Stimulated activated CD4-positive, alpha-beta T cell treated with anti-CD3 and anti-CD28 coated beads, Interleukin-2, amount 100 ng/mL, for 4 hours (primary cell): ENCODE measurements at regions not wholly inside any gene's neighbourhood (a gene's known extent, or its start where the extent isn't known, plus 50 kb on each side); places are given as distances from the start of the nearest gene placed in this dataset.

Source experiments
- DNase-seq: peaks from one replicate; pipeline ENCODE4 v3.0.0-alpha.2; 2020; ENCODE audit warnings: low read depth

GRCh38 chr7:156156734-156157408 is 344.6 kb upstream of the SHH start:
- DNase-seq, result no peak

- no peak for DNase-seq
These were observed 343.9 kb upstream of the SHH start for GRCh38 chr7:156155988-156156733.

GRCh38 chr7:156153590-156153989 is 341.3 kb upstream of the SHH start:
- DNase-seq, result no peak

GRCh38 chr7:156152390-156152789 is 340.1 kb upstream of the SHH start:
- no peak for DNase-seq

GRCh38 chr7:156151658-156152057 is 339.4 kb upstream of the SHH start:
- no peak for DNase-seq

- DNase-seq, result no peak
These were observed 338.8 kb upstream of the SHH start for GRCh38 chr7:156151078-156151477.

- DNase-seq, result no peak
These were observed 336.7 kb upstream of the SHH start for GRCh38 chr7:156148995-156149394.

- DNase-seq, result no peak
These were observed 336.3 kb upstream of the SHH start for GRCh38 chr7:156148547-156148946.

- no peak for DNase-seq
These were observed 335.7 kb upstream of the SHH start for GRCh38 chr7:156147756-156148504.

GRCh38 chr7:156147104-156147503 is 334.8 kb upstream of the SHH start:
- no peak for DNase-seq

- DNase-seq, result no peak
These were observed 333.7 kb upstream of the SHH start for GRCh38 chr7:156145996-156146395.

- no peak for DNase-seq
These were observed 332.9 kb upstream of the SHH start for GRCh38 chr7:156145184-156145583.

- no peak for DNase-seq
These were observed 331.4 kb upstream of the SHH start for GRCh38 chr7:156143683-156144082.

- DNase-seq, result no peak
These were observed 330.9 kb upstream of the SHH start for GRCh38 chr7:156143158-156143557.

GRCh38 chr7:156141941-156142340 is 329.7 kb upstream of the SHH start:
- DNase-seq, result no peak

GRCh38 chr7:156140896-156141295 is 328.6 kb upstream of the SHH start:
- no peak for DNase-seq

- no peak for DNase-seq
These were observed 328.2 kb upstream of the SHH start for GRCh38 chr7:156140447-156140846.

- DNase-seq, result no peak
These were observed 327.4 kb upstream of the SHH start for GRCh38 chr7:156139633-156140032.

GRCh38 chr7:156139112-156139511 is 326.8 kb upstream of the SHH start:
- DNase-seq, result no peak

GRCh38 chr7:156131881-156132280 is 319.6 kb upstream of the SHH start:
- DNase-seq, result no peak

GRCh38 chr7:156129522-156129921 is 317.3 kb upstream of the SHH start:
- no peak for DNase-seq

GRCh38 chr7:156128496-156128895 is 316.2 kb upstream of the SHH start:
- DNase-seq, result no peak
